ENCODE measurements at regions not wholly inside any gene's neighbourhood (a gene's known extent, or its start where the extent isn't known, plus 50 kb on each side); places are given as distances from the start of the nearest gene placed in this dataset.
"Not testable (repeated sequence)": the region's sequence is repeated elsewhere in the genome, so short reads cannot be mapped to it uniquely, and the experiment has no call there.

GRCh38 chr20:47929368-47930115 is 144.3 kb upstream of the SULF2 start:
- peak; percentile 70 for DNase-seq (ENCODE audit: low read depth)

DNA sequence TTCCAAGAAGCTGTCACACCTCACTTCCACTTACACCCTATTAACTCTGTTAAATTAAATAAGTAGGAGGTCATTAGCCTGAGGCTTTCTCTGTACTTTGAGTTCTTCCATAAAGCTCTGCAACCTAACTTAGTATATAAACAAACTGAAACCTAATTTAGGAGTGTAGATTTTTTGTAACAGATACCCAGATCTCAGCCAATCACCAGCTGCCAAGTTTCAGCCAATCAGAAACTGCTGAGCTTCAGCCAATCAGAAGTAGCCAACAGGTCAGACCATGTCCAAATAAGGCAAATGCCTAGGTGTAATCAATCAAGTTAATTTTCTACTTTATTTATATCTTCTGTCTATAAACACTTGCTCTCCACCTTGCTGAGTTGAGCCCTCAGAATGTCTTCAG is 142.7 kb upstream of the SULF2 start:
- no peak for DNase-seq (ENCODE audit: low read depth)

DNA sequence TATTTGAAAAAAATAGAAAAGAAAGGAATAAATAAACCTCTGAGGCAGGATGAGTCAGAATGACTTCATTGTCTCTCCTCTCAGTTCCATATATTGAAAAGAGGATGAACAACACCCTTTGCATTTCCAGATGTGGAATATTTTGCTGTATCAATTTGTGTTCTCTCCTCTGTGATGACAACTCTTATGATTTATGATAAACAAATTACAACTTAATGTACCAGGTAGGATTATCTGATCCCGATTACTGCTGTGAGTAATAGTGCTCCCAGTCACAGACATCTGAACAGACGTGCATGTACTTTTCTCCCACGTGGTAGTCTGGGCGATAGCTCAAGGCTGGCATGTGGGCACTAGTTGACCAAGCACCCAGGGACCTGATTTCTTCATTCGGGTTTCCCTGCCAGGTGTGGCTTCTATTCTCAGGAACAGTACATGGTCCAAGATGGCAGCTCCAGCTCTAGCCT is 142.1 kb upstream of the SULF2 start:
- no peak for DNase-seq (ENCODE audit: low read depth)

GRCh38 chr20:47926731-47927130 is 141.4 kb upstream of the SULF2 start:
- no peak for DNase-seq (ENCODE audit: low read depth)

- DNase-seq (ENCODE audit: low read depth): no peak
Measured at GRCh38 chr20:47925593-47925992, 140.3 kb upstream of the SULF2 start.

DNA sequence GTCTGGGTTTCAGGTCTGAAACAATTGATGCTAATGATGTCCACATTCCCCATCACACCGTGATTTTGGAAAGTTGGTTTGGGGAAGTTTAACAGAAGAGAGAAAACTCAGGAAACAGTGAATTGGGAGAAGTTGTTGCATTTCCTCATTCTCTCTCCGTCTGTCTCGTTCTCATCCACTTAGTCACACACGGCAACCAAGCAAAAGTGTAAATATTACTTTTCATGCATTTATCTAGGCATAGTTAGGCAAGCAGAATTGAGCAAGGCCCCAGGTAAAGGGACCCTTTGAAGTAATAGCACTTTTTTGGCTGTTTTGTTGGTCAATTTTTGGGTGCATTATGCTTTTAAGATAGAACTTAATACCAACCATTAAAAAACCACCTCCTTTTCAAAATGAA is 137.0 kb upstream of the SULF2 start:
- DNase-seq (ENCODE audit: low read depth): no peak

GRCh38 chr20:47921829-47922228 is 136.5 kb upstream of the SULF2 start:
- not testable (repeated sequence) for DNase-seq (ENCODE audit: low read depth)

GRCh38 chr20:47921408-47921807 is 136.1 kb upstream of the SULF2 start:
- no peak for DNase-seq (ENCODE audit: low read depth)

GRCh38 chr20:47917549-47918070 is 132.3 kb upstream of the SULF2 start:
- no peak for DNase-seq (ENCODE audit: low read depth)

DNA sequence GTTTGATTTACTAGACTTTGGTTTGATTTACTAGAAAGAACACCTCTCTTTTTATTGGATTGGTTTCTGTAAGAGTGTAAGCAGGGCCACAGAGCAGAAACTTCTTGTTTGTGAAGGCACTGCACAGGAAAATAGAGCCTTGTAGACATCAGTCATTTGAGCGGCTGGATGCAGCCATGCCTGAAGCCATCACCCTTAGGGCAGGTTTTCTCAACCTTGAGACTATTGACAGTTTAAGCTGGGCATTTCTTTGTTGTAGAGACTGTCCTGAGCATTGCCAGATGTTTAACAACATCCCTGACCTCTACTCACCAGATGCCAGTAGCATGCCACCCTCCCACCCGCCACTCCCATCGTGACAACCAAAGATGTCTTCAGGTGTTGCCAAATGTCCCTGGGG is 130.2 kb upstream of the SULF2 start:
- no peak for DNase-seq (ENCODE audit: low read depth)

DNA sequence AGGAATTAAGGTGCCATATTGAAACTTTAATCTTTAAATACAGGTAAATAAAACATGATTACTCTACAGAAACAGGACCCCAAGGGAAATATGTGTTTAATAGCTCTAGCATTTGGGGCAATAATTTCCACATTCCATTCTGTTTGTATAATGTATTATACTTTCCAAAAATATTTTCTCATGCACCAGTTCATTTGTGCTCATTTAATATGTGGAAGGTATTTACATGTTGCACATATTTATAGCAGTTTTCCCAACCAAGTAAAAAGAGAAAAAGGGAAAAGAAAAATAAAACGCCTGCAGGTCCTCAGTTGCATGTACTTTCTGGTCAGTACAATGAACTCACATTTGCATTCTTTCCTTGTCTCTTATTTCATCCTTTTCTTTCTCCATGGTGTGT is 129.5 kb upstream of the SULF2 start:
- DNase-seq (ENCODE audit: low read depth): no peak

- not testable (repeated sequence) for DNase-seq (ENCODE audit: low read depth)
Measured at GRCh38 chr20:47912786-47913501, 127.7 kb upstream of the SULF2 start.

- DNase-seq (ENCODE audit: low read depth): not testable (repeated sequence)
Measured at GRCh38 chr20:47912165-47912564, 126.9 kb upstream of the SULF2 start.

DNA sequence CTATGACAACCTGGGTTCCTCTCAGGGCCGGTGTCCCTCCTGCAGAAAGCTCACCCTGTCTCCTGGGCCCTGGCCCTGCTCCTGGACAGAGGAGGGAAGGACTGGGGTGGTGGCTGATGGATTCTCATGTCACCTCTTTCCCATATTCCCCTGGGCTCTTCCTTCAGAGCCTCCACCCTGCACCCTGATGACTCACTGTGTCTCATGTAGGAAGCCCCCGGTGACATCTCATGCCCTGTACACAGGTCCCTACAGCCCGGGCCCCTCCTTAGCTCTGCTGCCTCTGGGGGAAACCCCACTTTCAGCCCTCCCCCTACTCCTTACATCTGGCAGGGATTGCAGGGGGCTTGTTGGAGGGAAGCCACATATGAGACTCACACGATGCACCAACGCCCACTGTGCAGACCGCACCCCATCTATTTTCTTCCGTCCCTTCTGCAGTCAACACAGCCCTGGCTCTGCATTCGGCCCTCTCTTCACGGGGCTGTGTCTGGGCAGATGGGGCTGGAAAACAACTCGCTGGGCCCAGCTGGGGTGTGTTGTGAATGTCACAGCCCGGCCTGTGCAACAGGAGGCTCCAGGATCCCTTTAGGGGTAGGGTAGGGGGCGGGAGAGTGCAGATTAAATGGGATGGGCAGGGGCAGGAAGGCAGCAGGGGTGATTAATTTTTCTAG is 124.6 kb upstream of the SULF2 start:
- not testable (repeated sequence) for DNase-seq (ENCODE audit: low read depth)

DNA sequence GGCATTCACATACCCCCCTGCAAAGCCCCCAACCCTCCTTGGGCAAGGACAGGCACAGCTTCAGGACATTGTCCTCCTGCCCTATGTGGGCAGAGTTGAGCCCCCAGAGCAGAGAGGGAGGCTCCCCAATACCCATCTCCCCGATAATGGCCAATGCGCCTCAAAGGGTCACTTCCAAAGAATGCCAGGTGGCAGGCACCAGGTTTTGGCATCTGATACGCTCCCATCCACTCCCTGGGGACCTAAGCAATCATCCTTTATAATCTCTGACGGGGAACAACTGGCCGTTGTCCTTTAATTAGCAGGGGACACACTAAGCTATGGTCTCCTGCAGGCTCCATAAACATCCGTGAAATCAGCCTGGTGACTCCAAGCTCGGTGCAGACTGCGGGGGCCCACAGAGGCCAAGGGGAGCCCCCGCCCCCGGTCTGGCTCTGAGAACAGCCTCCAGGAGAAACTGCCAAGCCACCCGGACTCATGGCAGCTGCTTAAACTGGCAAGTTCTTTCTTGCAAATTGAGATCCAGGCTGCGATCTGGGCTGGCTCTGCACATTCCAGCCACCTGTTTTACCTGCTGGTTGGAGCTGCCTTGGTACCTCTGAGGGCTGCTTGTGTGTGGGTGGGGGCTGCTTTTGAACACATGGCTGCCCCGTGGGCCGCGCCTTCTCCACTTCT is 123.2 kb upstream of the SULF2 start:
- not testable (repeated sequence) for DNase-seq (ENCODE audit: low read depth)

GRCh38 chr20:47907951-47908350 is 122.7 kb upstream of the SULF2 start:
- DNase-seq (ENCODE audit: low read depth): not testable (repeated sequence)

- DNase-seq (ENCODE audit: low read depth): no peak
Measured at GRCh38 chr20:47907031-47907675, 121.9 kb upstream of the SULF2 start.

DNA sequence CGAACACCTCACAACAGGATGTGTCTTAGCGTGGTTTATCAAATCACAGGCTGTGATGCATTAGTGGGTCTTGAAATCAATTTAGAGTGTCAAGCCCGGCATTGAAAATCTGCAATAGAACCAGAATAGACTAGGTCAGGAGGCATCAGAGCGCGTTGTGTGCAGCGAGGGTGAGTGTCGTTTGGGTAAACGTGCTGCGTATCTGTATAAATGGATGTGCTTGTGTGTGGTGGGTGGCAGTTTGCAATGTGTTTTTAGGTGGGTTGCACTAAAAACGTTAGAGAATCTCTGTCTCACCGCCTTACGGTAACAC is 121.0 kb upstream of the SULF2 start:
- DNase-seq (ENCODE audit: low read depth): no peak

DNA sequence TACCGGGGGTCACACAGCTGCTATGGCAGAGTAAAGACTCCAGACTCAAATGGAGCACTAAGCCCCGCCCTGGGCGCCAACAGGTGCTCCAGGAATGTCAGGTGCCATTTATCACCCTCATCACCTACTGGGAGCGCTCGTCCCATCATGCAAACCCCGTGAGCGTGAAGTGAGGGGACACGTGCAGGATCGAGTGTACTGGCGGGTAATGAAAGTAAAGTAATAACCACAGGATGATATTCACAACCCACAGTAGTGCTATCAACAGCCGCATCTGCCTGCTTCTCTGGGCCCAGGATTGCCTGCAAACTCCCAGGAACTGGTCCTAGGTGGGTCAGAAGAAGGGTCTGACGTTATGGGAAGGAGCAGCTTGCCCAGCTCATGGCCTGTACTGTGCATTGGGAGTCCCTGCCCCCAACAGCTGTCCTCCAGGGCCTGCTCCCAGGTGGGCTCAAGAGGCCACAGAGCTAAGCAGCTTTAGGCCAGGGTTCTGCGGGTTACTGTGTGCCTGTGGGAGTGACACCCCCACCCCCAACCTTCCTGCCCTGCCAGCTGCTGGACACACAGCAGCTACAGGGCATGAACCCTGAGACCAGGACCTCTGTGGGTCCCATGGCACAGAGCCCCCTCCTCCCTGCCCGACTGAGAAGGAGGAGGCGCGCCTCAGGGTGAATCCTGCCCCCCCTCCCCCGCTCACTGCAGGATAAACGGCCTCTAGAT is 120.5 kb upstream of the SULF2 start:
- no peak for DNase-seq (ENCODE audit: low read depth)

GRCh38 chr20:47903009-47903408 is 117.7 kb upstream of the SULF2 start:
- not testable (repeated sequence) for DNase-seq (ENCODE audit: low read depth)

DNA sequence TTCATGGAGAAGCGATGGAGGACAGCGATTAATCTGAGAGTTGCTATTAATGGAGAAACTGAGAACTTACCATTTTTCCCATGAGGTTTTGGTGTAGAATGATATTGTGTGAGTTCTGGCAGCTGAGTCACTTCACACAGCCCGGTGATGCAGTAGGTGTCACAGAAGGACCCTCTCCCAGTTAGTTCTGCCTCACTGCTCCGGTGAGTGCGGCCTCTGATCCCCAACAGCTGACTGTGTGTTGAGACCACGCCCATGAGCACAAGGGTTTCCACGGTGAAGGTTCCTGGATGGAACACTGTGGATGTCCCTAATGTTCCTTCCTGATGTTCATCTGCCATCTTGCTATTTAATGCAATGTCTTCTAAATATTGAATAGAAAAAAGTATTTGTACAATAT is 114.0 kb upstream of the SULF2 start:
- not testable (repeated sequence) for DNase-seq (ENCODE audit: low read depth)
